IPS-15b (cell line): ENCODE measurements at regions not wholly inside any gene's neighbourhood (a gene's known extent, or its start where the extent isn't known, plus 50 kb on each side); places are given as distances from the start of the nearest gene placed in this dataset.

Experiments used
- H3K27me3 ChIP-seq: one replicate; pipeline ENCODE4 v1.6.1; 2013; ENCODE audit warnings: low read length; ENCODE audit not compliant: control insufficient read depth, insufficient read depth
- H3K36me3 ChIP-seq: one replicate; pipeline ENCODE4 v1.6.1; 2013; ENCODE audit warnings: low read length; ENCODE audit not compliant: control insufficient read depth, insufficient read depth
- H3K4me1 ChIP-seq: one replicate; pipeline ENCODE4 v1.6.1; 2013; ENCODE audit warnings: mild to moderate bottlenecking, low read length; ENCODE audit not compliant: control insufficient read depth, insufficient read depth
- H3K4me3 ChIP-seq: one replicate; pipeline ENCODE4 v1.5.1; 2013; ENCODE audit warnings: low read depth, low read length
- H3K9ac ChIP-seq: one replicate; pipeline ENCODE4 v1.6.1; 2013; ENCODE audit warnings: low read depth, mild to moderate bottlenecking, low read length
- H3K9me3 ChIP-seq: one replicate; pipeline ENCODE4 v1.6.1; 2013; ENCODE audit warnings: mild to moderate bottlenecking, low read length; ENCODE audit not compliant: control insufficient read depth, insufficient read depth

GRCh38 chr5:156241266-156241665 lies 85.7 kb upstream of the SGCD start:
- Histone ChIP-seq H3K9me3 (no peaks in the 10 kb centered on the region), H3K4me1 (no peaks in the 10 kb centered on the region), H3K9ac (no peak overlapping the region), H3K27me3 (no peaks in the 10 kb centered on the region), H3K4me3 (no peak overlapping the region), H3K36me3 (no peaks in the 10 kb centered on the region)

GRCh38 chr5:156245895-156246294 lies 81.1 kb upstream of the SGCD start:
- H3K4me3 ChIP-seq, result no peak overlapping the region
- H3K27me3 ChIP-seq, result no peaks in the 10 kb centered on the region
- no peaks in the 10 kb centered on the region for H3K4me1 ChIP-seq
- no peaks in the 10 kb centered on the region for H3K9me3 ChIP-seq
- no peak overlapping the region for H3K9ac ChIP-seq
- no peaks in the 10 kb centered on the region for H3K36me3 ChIP-seq

DNA sequence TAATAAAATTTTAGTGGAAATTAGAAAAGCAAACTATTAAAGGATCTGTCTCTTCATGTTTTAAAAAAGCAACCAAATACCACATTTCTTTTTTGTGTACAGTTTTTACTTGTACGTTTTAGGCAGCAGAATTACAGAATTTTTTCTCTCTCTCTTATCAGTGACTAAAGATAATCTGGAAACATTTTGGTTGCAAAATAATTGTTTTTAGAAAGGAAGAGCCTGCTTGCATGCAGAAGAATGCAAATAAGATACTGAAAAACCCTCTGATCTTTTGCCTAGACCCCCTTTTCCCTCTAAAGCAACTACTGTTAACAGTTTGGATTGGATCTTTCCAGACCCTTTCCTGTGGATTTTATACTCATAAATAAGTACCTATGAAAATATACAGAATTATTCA lies 75.9 kb upstream of the SGCD start:
- no peaks in the 10 kb centered on the region for H3K9me3 ChIP-seq
- no peaks in the 10 kb centered on the region for H3K27me3 ChIP-seq
- no peak overlapping the region for H3K4me3 ChIP-seq
- no peak overlapping the region for H3K9ac ChIP-seq
- H3K4me1 ChIP-seq, result no peaks in the 10 kb centered on the region
- H3K36me3 ChIP-seq, result no peaks in the 10 kb centered on the region

- Histone ChIP-seq H3K9me3 (no peaks in the 10 kb centered on the region), H3K4me3 (no peak overlapping the region), H3K4me1 (no peaks in the 10 kb centered on the region), H3K27me3 (no peaks in the 10 kb centered on the region), H3K36me3 (no peaks in the 10 kb centered on the region), H3K9ac (no peak overlapping the region)
Observed at GRCh38 chr5:156253130-156253529, 73.8 kb upstream of the SGCD start.

- H3K36me3 ChIP-seq, result no peaks in the 10 kb centered on the region
- no peaks in the 10 kb centered on the region for H3K9me3 ChIP-seq
- no peaks in the 10 kb centered on the region for H3K27me3 ChIP-seq
- no peak overlapping the region for H3K9ac ChIP-seq
- no peak overlapping the region for H3K4me3 ChIP-seq
- H3K4me1 ChIP-seq, result no peaks in the 10 kb centered on the region
Observed at GRCh38 chr5:156254196-156254595, 72.8 kb upstream of the SGCD start.

DNA sequence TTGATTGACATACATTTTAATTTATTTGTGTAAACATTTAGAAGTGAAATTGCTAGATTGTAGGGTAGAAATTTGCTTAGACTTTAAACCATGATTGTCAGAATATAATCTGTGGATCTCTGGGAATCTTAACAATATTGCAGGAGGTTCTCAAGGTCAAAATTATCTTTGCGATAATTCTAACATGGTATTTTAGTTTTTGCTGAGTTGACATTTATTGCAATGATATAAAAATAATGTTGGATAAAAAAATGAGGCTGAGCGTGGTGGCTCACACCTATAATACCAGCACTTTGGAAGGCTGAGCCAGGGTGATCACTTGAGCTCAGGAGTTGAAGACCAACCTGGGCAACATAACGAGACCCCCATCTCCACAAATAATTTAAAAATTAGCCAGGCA lies 70.3 kb upstream of the SGCD start:
- no peak overlapping the region for H3K4me3 ChIP-seq
- no peaks in the 10 kb centered on the region for H3K9me3 ChIP-seq
- no peak overlapping the region for H3K9ac ChIP-seq
- H3K36me3 ChIP-seq, result no peaks in the 10 kb centered on the region
- H3K4me1 ChIP-seq, result no peaks in the 10 kb centered on the region
- no peaks in the 10 kb centered on the region for H3K27me3 ChIP-seq

DNA sequence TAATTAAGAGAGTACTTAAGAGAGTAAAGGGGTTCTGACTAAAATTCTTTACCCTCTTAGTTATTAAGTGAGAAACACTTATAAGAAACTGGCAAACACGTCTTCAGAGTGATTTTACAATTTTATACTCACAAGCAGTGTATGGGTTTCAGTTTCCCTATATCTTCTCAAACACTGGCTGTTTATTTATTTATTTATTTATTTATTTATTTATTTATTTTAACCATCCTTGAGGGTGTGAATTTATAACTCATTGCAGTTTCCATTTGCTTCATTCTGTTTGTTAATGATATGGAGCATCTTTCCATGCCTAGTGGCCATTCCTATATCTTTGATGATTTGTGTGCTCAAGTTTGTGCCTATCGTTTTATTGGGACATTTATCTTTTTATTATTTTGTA lies 68.0 kb upstream of the SGCD start:
- no peaks in the 10 kb centered on the region for H3K4me1 ChIP-seq
- no peaks in the 10 kb centered on the region for H3K27me3 ChIP-seq
- H3K36me3 ChIP-seq, result no peaks in the 10 kb centered on the region
- H3K9me3 ChIP-seq, result no peaks in the 10 kb centered on the region
- H3K4me3 ChIP-seq, result no peak overlapping the region
- no peak overlapping the region for H3K9ac ChIP-seq

DNA sequence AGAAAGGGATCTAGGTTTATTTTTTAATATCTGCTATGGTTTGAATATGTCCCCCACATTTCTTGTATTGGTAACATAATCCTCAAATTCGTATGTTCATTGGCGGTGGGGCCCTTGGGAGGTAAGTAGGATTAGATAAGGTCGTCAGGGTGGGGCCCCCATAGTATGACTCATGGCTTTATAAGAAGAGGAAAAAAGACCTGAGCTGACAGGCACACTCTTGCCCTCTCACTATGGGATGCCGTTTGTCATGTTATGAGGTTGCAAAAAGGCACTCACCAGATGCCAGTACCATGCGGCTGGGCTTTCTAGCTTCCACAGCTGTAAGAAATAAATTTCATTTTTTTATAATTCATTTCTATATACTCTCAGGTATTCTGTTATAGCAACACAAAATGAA lies 67.3 kb upstream of the SGCD start:
- Histone ChIP-seq H3K9ac (no peak overlapping the region), H3K9me3 (no peaks in the 10 kb centered on the region), H3K4me3 (no peak overlapping the region), H3K27me3 (no peaks in the 10 kb centered on the region), H3K4me1 (no peaks in the 10 kb centered on the region), H3K36me3 (no peaks in the 10 kb centered on the region)

- H3K9me3 ChIP-seq, result no peaks in the 10 kb centered on the region
- no peak overlapping the region for H3K4me3 ChIP-seq
- H3K27me3 ChIP-seq, result no peaks in the 10 kb centered on the region
- no peak overlapping the region for H3K9ac ChIP-seq
- no peaks in the 10 kb centered on the region for H3K4me1 ChIP-seq
- no peaks in the 10 kb centered on the region for H3K36me3 ChIP-seq
Observed at GRCh38 chr5:156261275-156261939, 65.6 kb upstream of the SGCD start.

DNA sequence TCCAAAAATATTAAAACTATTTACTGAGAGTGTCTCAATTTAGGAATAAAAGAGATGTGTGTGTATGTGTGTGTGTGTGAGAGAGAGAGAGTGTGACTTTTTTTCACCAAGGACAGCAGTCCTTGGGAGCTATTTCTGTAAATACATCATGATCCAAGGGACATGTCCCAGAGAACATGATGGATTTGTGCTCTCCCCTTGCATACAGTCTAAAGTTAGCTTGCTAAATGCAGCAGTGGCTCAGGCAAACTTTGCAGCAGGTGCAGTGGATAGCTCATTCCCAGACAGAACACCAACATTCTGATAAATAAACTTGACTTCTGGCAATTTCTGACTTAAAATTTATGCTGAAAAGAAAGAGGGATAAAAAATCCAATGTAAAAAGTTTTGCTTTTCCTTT lies 55.4 kb upstream of the SGCD start:
- Histone ChIP-seq H3K9ac (no peak overlapping the region), H3K4me3 (no peak overlapping the region), H3K36me3 (no peaks in the 10 kb centered on the region), H3K9me3 (no peaks in the 10 kb centered on the region), H3K4me1 (no peaks in the 10 kb centered on the region), H3K27me3 (no peaks in the 10 kb centered on the region)

DNA sequence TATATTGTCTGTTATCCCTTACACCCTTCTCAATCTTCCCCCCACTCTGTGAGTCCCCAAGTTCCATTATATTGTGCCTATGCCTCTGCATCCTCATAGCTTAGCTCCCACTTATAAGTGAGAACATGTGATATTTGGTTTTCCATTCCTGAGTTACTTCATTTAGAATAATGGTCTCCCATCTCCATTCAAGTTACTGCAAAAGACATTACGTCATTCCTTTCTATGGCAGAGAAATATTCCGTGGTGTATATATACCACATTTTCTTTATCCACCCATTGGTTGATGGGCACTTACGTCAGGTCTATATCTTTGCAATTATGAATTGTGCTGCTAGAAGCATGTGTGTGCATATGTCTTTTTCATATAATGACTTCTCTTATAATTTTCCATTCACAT lies 54.8 kb upstream of the SGCD start:
- H3K36me3 ChIP-seq, result no peaks in the 10 kb centered on the region
- H3K4me3 ChIP-seq, result no peak overlapping the region
- H3K9me3 ChIP-seq, result no peaks in the 10 kb centered on the region
- H3K4me1 ChIP-seq, result no peaks in the 10 kb centered on the region
- H3K27me3 ChIP-seq, result no peaks in the 10 kb centered on the region
- H3K9ac ChIP-seq, result no peak overlapping the region

DNA sequence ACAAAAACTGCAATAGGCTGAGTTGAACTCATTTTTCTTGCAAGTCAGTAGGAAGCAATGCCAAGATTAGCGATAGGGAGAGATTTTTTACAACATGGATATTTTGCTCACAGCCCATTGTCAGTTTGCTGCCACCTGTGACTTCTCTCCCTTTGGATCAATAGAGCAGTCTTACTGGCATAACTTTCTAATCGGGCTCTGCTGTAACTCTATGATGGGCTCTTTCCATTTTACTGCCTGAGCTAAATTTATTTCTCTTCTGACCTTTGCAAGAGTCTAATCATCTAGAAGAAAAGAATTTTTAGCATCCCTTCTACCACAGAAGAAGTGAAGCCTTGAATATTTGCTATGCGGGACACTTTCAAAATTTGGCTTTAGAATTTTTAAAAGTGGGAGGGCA lies 53.6 kb upstream of the SGCD start:
- Histone ChIP-seq H3K9ac (no peak overlapping the region), H3K4me3 (no peak overlapping the region), H3K9me3 (no peaks in the 10 kb centered on the region), H3K36me3 (no peaks in the 10 kb centered on the region), H3K4me1 (no peaks in the 10 kb centered on the region), H3K27me3 (no peaks in the 10 kb centered on the region)
